ENCODE measurements at regions not wholly inside any gene's neighbourhood (a gene's known extent, or its start where the extent isn't known, plus 50 kb on each side); places are given as distances from the start of the nearest gene placed in this dataset.

DNA sequence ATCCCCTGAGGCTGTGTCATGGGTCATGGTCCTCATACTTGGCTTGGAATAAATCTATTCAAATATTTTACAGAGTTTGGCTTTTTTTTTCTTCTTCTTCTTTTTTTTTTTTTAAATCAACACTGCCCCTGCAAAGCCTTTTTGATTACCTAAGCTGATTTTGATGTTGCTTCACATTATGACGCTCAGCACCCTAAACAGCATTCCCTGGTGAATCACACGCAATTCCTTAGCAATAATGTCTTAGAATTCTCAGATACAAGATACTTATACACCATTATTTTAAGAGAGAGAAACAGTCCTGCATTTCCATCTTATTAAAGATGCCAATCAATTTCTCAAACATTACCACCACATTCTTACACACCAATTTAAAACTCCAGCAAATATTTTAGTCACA, 323.7 kb upstream of the IGFBP3 start:
- Mint-ChIP-seq H3K4me1 (ENCODE audit: low read depth) (peaks cover 44% of the 10 kb centered on the region), H3K27me3 (ENCODE audit: insufficient read depth) (no peaks in the 10 kb centered on the region), H3K36me3 (ENCODE audit: low read depth) (peaks cover 9% of the 10 kb centered on the region; the same call in 1 of the 2 replicates), H3K4me3 (no peak overlapping the region), H3K27ac (no peak overlapping the region), H3K9me3 (no peaks in the 10 kb centered on the region)
- no peak for TF ChIP-seq CTCF (IDR thresholded peaks at IDR 0.05)
- no peak for DNase-seq

DNA sequence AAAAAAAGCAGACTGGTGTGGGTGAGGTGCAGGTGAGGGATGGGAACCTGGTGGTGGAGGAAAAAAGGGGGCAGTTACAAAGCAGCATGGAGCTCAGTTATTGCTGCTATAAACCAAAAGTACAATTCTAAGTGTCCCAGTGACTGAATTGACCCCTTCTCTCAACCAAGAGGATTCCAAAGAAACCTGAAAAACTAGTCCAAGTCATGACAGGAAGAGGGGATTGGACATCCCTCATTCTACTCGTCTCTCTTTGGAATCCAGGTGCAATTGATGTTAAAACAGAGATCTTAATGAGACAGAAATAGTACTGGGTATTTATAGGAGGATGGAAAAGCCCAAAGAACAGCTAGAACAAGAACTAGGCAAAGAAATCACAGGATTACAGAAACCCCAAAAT, 322.3 kb upstream of the IGFBP3 start:
- Mint-ChIP-seq H3K27ac (no peak overlapping the region), H3K36me3 (ENCODE audit: low read depth) (peaks cover 9% of the 10 kb centered on the region; the same call in 1 of the 2 replicates), H3K9me3 (no peaks in the 10 kb centered on the region), H3K27me3 (ENCODE audit: insufficient read depth) (no peaks in the 10 kb centered on the region), H3K4me1 (ENCODE audit: low read depth) (peaks cover 32% of the 10 kb centered on the region), H3K4me3 (no peak overlapping the region)
- no peak for DNase-seq
- TF ChIP-seq CTCF (IDR thresholded peaks at IDR 0.05) = no peak

GRCh38 chr7:46239846-46240245, 318.8 kb upstream of the IGFBP3 start:
- peak; percentile 11 for DNase-seq
- Mint-ChIP-seq H3K4me1 (ENCODE audit: low read depth) (peaks cover 11% of the 10 kb centered on the region), H3K36me3 (ENCODE audit: low read depth) (peaks cover 9% of the 10 kb centered on the region; the same call in 1 of the 2 replicates), H3K27me3 (ENCODE audit: insufficient read depth) (no peaks in the 10 kb centered on the region; the same call in 1 of the 2 replicates), H3K9me3 (no peaks in the 10 kb centered on the region), H3K4me3 (no peak overlapping the region), H3K27ac (no peak overlapping the region)
- TF ChIP-seq CTCF (IDR thresholded peaks at IDR 0.05) = no peak

DNA sequence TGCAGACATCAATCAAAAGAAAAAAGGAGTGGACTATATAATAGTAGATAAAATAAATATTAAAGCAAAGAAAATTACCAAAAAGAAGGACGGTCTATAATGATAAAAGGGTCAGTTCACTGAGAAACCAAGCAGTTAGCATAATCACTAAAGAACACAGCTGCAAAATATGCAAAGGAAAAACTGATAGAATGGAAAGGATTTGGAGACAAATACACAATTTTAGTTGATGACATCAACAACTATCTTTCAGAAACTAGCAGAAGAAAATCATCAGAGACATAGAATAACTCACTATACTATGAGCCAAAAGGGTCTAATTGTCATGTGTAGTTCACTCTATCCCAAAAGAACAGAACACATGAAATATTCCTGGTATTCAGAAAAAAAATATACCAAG, 316.4 kb upstream of the IGFBP3 start:
- no peak for TF ChIP-seq CTCF (IDR thresholded peaks at IDR 0.05)
- Mint-ChIP-seq H3K4me1 (ENCODE audit: low read depth) (peaks cover 6% of the 10 kb centered on the region; the same call in 1 of the 2 replicates), H3K27me3 (ENCODE audit: insufficient read depth) (no peaks in the 10 kb centered on the region; the same call in 1 of the 2 replicates), H3K36me3 (ENCODE audit: low read depth) (no peaks in the 10 kb centered on the region; the same call in 1 of the 2 replicates), H3K4me3 (no peak overlapping the region), H3K27ac (no peak overlapping the region), H3K9me3 (no peaks in the 10 kb centered on the region)
- DNase-seq = no peak

DNA sequence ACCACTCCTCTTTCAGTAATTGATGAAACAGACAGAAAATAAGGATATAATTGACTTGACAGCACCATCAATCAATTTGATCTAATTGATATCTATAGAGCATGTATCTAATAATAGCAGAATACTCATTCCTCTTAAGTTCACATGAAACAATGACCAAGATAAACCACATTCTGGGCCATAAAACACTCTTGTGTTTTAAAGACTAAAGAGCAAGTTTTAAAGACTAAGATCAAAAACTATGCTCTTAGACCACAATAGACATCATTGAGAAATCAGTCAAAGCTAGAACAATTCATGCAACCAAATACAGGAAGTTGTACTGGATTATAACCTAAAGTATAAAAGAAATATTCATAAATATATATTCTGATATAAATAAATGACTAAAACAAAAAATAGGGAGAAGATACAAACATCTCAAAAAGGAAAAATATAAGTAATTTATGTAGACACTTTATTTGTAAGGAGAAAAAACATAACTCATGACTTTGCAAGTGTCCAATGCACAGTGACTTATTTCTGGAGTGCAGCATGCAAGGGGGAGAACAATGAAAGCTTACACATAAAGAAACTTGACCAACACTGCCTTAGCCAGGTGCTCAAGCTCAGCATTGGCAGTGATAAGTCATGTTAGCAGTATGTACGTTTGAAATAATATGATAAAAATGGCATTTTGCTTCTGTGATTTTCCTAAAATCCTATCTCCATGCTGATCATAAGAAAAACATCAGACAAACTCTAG, 312.7 kb upstream of the IGFBP3 start:
- Mint-ChIP-seq H3K4me1 (ENCODE audit: low read depth) (peaks cover 30% of the 10 kb centered on the region), H3K4me3 (no peak overlapping the region), H3K27ac (no peak overlapping the region), H3K9me3 (no peaks in the 10 kb centered on the region), H3K36me3 (ENCODE audit: low read depth) (no peaks in the 10 kb centered on the region), H3K27me3 (ENCODE audit: insufficient read depth) (no peaks in the 10 kb centered on the region; the same call in 1 of the 2 replicates)
- DNase-seq = no peak
- no peak for TF ChIP-seq CTCF (IDR thresholded peaks at IDR 0.05)
